ENCODE measurements at regions not wholly inside any gene's neighbourhood (a gene's known extent, or its start where the extent isn't known, plus 50 kb on each side); places are given as distances from the start of the nearest gene placed in this dataset.

DNA sequence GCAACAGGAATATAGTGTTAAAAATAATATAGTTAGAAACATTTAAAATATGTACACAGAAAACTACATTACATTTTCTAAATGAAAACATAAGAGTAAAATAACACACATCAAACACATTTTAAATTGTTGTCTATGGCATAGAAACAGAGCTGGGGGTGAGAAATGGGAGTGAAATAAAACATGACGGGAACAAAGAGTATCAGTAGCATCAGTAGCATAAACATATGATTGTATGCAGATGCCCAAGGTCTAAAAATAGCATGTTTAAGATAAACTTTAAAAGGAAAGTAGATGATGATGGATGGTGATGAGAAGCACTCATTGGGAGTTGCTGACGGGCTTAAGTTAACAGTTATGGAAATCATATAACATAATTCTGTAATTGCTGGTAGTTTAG, 1221.7 kb upstream of the SPRY2 start:
- Histone ChIP-seq H4K20me1 (ENCODE audit: control insufficient read depth, insufficient read depth) (no peaks in the 10 kb centered on the region), H2AFZ (ENCODE audit: control insufficient read depth, low read depth, low read length) (no peak overlapping the region), H3K4me3 (no peak overlapping the region), H3K36me3 (ENCODE audit: control insufficient read depth in 2 of 2, insufficient read depth in 2 of 2, low read length in 1 of 2) (no peaks in the 10 kb centered on the region), H3K27me3 (replicated peaks in 1 of 2; ENCODE audit: control insufficient read depth in 2 of 2, insufficient read depth in 2 of 2, low read length in 1 of 2) (no peaks in the 10 kb centered on the region), H3K4me1 (ENCODE audit: control insufficient read depth, insufficient read depth, low read length) (no peaks in the 10 kb centered on the region), H3K9me3 (replicated peaks; ENCODE audit: control insufficient read depth, insufficient read depth, low read length) (no peaks in the 10 kb centered on the region), H3K79me2 (ENCODE audit: control insufficient read depth, insufficient read depth, low read length) (no peaks in the 10 kb centered on the region), H3K9ac (ENCODE audit: control insufficient read depth, insufficient read depth, low read length) (no peak overlapping the region), H3K4me2 (ENCODE audit: control insufficient read depth, insufficient read depth) (no peak overlapping the region), H3K27ac (ENCODE audit: control insufficient read depth, insufficient read depth) (no peak overlapping the region)
- intact Hi-C loops (cut with micrococcal nuclease; ENCODE audit: unreplicated experiment) = no loop called here
- RAD21 ChIA-PET (ENCODE audit: unreplicated experiment) = no interaction called here
- POLR2A ChIA-PET = interaction anchor here (0.5 kb wide), 1 partner anchor 280 kb away, joined by 3 read pairs; no protein-coding TSS in a partner anchor
- DNase-seq (ENCODE audit: low read depth, low spot score) (no peak), ATAC-seq (no peak), FAIRE-seq (no peak)
- BruUV-seq (replicated peaks) = no TSS peak
- WGBS (ENCODE audit: insufficient coverage, insufficient replicate concordance, low lambda C conversion rate, missing lambda C conversion rate) = 43% methylated on average over 2 of the region's 2 CpGs
- CTCF ChIA-PET = no interaction called here
- SMC1A ChIA-PET (ENCODE audit: uncharacterized antibody, unreplicated experiment) = interaction anchor here (1.2 to 1.4 kb wide), 2 partner anchors 18 to 24 kb away, joined by 3 to 4 read pairs; no protein-coding TSS in a partner anchor
- in situ Hi-C loops (cut with MboI) = no loop called here
- TF ChIP-seq KAT2A (conservative IDR thresholded peaks at IDR 0.05; ENCODE audit: control insufficient read depth, low read depth, low read length) (no peak), DPF2 (IDR thresholded peaks at IDR 0.05) (no peak), ZNF207 (IDR thresholded peaks at IDR 0.05; ENCODE audit: borderline replicate concordance) (no peak), SIX5 (IDR thresholded peaks at IDR 0.05; ENCODE audit: low read depth, low read length, severe bottlenecking) (no peak), ASH2L (IDR thresholded peaks at IDR 0.05; ENCODE audit: borderline replicate concordance, low read depth) (no peak), IKZF1 (conservative IDR thresholded peaks at IDR 0.05) (no peak), EP300 (IDR thresholded peaks at IDR 0.05; ENCODE audit: borderline replicate concordance in 1 of 2, control insufficient read depth in 1 of 2, low read depth in 2 of 2, low read length in 2 of 2) (no peak), NFYB (IDR thresholded peaks at IDR 0.05; ENCODE audit: insufficient read depth, low read depth, low read length) (no peak), BMI1 (IDR thresholded peaks at IDR 0.05; ENCODE audit: borderline replicate concordance) (no peak), CHD1 (IDR thresholded peaks at IDR 0.05; ENCODE audit: low read depth, low read length) (no peak), POLR2A (IDR thresholded peaks at IDR 0.05; ENCODE audit: low read depth, low read length) (no peak), GATAD2B (conservative IDR thresholded peaks at IDR 0.05; ENCODE audit: low read depth) (no peak), ATF7 (IDR thresholded peaks at IDR 0.05; ENCODE audit: low read depth) (no peak), NFIC (IDR thresholded peaks at IDR 0.05; ENCODE audit: low read depth, low read length) (no peak)
- TF ChIP-seq, protein P1, sequence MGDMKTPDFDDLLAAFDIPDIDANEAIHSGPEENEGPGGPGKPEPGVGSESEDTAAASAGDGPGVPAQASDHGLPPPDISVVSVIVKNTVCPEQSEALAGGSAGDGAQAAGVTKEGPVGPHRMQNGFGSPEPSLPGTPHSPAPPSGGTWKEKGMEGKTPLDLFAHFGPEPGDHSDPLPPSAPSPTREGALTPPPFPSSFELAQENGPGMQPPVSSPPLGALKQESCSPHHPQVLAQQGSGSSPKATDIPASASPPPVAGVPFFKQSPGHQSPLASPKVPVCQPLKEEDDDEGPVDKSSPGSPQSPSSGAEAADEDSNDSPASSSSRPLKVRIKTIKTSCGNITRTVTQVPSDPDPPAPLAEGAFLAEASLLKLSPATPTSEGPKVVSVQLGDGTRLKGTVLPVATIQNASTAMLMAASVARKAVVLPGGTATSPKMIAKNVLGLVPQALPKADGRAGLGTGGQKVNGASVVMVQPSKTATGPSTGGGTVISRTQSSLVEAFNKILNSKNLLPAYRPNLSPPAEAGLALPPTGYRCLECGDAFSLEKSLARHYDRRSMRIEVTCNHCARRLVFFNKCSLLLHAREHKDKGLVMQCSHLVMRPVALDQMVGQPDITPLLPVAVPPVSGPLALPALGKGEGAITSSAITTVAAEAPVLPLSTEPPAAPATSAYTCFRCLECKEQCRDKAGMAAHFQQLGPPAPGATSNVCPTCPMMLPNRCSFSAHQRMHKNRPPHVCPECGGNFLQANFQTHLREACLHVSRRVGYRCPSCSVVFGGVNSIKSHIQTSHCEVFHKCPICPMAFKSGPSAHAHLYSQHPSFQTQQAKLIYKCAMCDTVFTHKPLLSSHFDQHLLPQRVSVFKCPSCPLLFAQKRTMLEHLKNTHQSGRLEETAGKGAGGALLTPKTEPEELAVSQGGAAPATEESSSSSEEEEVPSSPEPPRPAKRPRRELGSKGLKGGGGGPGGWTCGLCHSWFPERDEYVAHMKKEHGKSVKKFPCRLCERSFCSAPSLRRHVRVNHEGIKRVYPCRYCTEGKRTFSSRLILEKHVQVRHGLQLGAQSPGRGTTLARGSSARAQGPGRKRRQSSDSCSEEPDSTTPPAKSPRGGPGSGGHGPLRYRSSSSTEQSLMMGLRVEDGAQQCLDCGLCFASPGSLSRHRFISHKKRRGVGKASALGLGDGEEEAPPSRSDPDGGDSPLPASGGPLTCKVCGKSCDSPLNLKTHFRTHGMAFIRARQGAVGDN (IDR thresholded peaks at IDR 0.05) = no peak
- TF ChIP-seq, protein P2, sequence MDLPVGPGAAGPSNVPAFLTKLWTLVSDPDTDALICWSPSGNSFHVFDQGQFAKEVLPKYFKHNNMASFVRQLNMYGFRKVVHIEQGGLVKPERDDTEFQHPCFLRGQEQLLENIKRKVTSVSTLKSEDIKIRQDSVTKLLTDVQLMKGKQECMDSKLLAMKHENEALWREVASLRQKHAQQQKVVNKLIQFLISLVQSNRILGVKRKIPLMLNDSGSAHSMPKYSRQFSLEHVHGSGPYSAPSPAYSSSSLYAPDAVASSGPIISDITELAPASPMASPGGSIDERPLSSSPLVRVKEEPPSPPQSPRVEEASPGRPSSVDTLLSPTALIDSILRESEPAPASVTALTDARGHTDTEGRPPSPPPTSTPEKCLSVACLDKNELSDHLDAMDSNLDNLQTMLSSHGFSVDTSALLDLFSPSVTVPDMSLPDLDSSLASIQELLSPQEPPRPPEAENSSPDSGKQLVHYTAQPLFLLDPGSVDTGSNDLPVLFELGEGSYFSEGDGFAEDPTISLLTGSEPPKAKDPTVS (IDR thresholded peaks at IDR 0.05; ENCODE audit: low read depth, low read length) = no peak
- TF ChIP-seq, protein P3, sequence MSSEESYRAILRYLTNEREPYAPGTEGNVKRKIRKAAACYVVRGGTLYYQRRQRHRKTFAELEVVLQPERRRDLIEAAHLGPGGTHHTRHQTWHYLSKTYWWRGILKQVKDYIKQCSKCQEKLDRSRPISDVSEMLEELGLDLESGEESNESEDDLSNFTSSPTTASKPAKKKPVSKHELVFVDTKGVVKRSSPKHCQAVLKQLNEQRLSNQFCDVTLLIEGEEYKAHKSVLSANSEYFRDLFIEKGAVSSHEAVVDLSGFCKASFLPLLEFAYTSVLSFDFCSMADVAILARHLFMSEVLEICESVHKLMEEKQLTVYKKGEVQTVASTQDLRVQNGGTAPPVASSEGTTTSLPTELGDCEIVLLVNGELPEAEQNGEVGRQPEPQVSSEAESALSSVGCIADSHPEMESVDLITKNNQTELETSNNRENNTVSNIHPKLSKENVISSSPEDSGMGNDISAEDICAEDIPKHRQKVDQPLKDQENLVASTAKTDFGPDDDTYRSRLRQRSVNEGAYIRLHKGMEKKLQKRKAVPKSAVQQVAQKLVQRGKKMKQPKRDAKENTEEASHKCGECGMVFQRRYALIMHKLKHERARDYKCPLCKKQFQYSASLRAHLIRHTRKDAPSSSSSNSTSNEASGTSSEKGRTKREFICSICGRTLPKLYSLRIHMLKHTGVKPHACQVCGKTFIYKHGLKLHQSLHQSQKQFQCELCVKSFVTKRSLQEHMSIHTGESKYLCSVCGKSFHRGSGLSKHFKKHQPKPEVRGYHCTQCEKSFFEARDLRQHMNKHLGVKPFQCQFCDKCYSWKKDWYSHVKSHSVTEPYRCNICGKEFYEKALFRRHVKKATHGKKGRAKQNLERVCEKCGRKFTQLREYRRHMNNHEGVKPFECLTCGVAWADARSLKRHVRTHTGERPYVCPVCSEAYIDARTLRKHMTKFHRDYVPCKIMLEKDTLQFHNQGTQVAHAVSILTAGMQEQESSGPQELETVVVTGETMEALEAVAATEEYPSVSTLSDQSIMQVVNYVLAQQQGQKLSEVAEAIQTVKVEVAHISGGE (CRISPR knock-in tag; IDR thresholded peaks at IDR 0.05) = no peak

All from GM12878 (cell line).